Endodermal cell (in vitro differentiated cells): ENCODE measurements at regions not wholly inside any gene's neighbourhood (a gene's known extent, or its start where the extent isn't known, plus 50 kb on each side); places are given as distances from the start of the nearest gene placed in this dataset.

ENCODE experiments used
- DNase-seq: peaks from one replicate; pipeline ENCODE4 v3.0.0-alpha.2; 2017
- H3K27ac ChIP-seq: 2 replicates; pipeline ENCODE4 v1.5.1; 2013; ENCODE audit warnings: mild to moderate bottlenecking, low read depth, low read length, moderate library complexity
- H3K27me3 ChIP-seq: 2 replicates; pipeline ENCODE4 v1.6.1; 2013; ENCODE audit warnings: mild to moderate bottlenecking, low read length, moderate library complexity; ENCODE audit not compliant: insufficient read depth, control insufficient read depth, poor library complexity, severe bottlenecking
- H3K36me3 ChIP-seq: 2 replicates; pipeline ENCODE4 v1.7.0; 2013; ENCODE audit warnings: mild to moderate bottlenecking, low read length, moderate library complexity; ENCODE audit not compliant: control insufficient read depth, insufficient read depth
- H3K4me1 ChIP-seq: one replicate; pipeline ENCODE4 v1.7.0; 2013; ENCODE audit warnings: low read length; ENCODE audit not compliant: control insufficient read depth, insufficient read depth
- H3K4me3 ChIP-seq: 2 replicates; pipeline ENCODE4 v1.5.1; 2013; ENCODE audit warnings: mild to moderate bottlenecking, low read length, moderate library complexity
- H3K9ac ChIP-seq: 2 replicates; pipeline ENCODE4 v1.6.1; 2013; ENCODE audit warnings: mild to moderate bottlenecking, low read length, moderate library complexity; ENCODE audit not compliant: poor library complexity, severe bottlenecking; ENCODE audit errors: extremely low read depth
- H3K9me3 ChIP-seq: 2 replicates; pipeline ENCODE4 v1.6.1; 2013; ENCODE audit warnings: mild to moderate bottlenecking, low read length, moderate library complexity; ENCODE audit not compliant: control insufficient read depth
- H3K27ac Mint-ChIP-seq: 2 replicates; pipeline ENCODE4 v1.8.0; 2020; ENCODE audit warnings: mixed read lengths
- H3K27me3 Mint-ChIP-seq: 2 replicates; pipeline ENCODE4 v1.8.0; 2021; ENCODE audit warnings: mild to moderate bottlenecking, mixed read lengths; ENCODE audit not compliant: insufficient read depth
- H3K36me3 Mint-ChIP-seq: 2 replicates; pipeline ENCODE4 v1.8.0; 2020; ENCODE audit warnings: low read depth, mixed read lengths
- H3K4me1 Mint-ChIP-seq: 2 replicates; pipeline ENCODE4 v1.8.0; 2020; ENCODE audit warnings: mixed read lengths
- H3K4me3 Mint-ChIP-seq: 2 replicates; pipeline ENCODE4 v1.8.0; 2020; ENCODE audit warnings: mild to moderate bottlenecking, moderate library complexity, mixed read lengths
- H3K9me3 Mint-ChIP-seq: 2 replicates; pipeline ENCODE4 v1.8.0; 2020; ENCODE audit warnings: mild to moderate bottlenecking, mixed read lengths
- CTCF ChIP-seq: fragments of 200-600 bp; sonication (generic); conservative IDR thresholded peaks from 2 replicates; pipeline ENCODE4 v1.5.0; 2021; ENCODE audit warnings: antibody characterized with exemption, mild to moderate bottlenecking
- WGBS, 2 experiments: methylation state at CpG; one replicate each; pipeline versions ENCODE4 v1.1.5 to v1.1.7; 2013; ENCODE audit warnings: missing lambda C conversion rate in 2 of 2, mixed read lengths in 1 of 2; ENCODE audit not compliant: insufficient coverage in 1 of 2, insufficient read length in 1 of 2; 5-methylcytosine and 5-hydroxymethylcytosine counted together

GRCh38 chr4:129531253-129531652 is 435.3 kb downstream of the C4orf33 start:
- Mint-ChIP-seq H3K27me3 (no peaks in the 10 kb centered on the region), H3K4me1 (no peaks in the 10 kb centered on the region), H3K36me3 (no peaks in the 10 kb centered on the region), H3K9me3 (no peaks in the 10 kb centered on the region), H3K4me3 (no peak overlapping the region), H3K27ac (no peak overlapping the region)
- no peak overlapping the region for H3K4me3 ChIP-seq
- no peak for DNase-seq
- no peak overlapping the region for H3K9ac ChIP-seq
- no peaks in the 10 kb centered on the region for H3K4me1 ChIP-seq
- H3K27ac ChIP-seq = no peak overlapping the region
- no peaks in the 10 kb centered on the region for H3K36me3 ChIP-seq
- H3K9me3 ChIP-seq = no peaks in the 10 kb centered on the region
- TF ChIP-seq CTCF = no peak
- 82 to 86% methylated on average over 4 to 5 of the region's 5 CpGs for WGBS, 2 experiments
- H3K27me3 ChIP-seq = no peaks in the 10 kb centered on the region

GRCh38 chr4:129532573-129532972 is 436.6 kb downstream of the C4orf33 start:
- Histone ChIP-seq H3K36me3 (no peaks in the 10 kb centered on the region), H3K27me3 (no peaks in the 10 kb centered on the region), H3K27ac (no peak overlapping the region), H3K9me3 (no peaks in the 10 kb centered on the region), H3K4me3 (no peak overlapping the region), H3K9ac (no peak overlapping the region), H3K4me1 (no peaks in the 10 kb centered on the region)
- H3K27ac Mint-ChIP-seq = no peak overlapping the region
- 100% methylated on average over 1 of the region's 1 CpG; no CpG with 5 or more reads in 1 of the 2 experiments for WGBS, 2 experiments
- H3K9me3 Mint-ChIP-seq = no peaks in the 10 kb centered on the region
- TF ChIP-seq CTCF = no peak
- H3K27me3 Mint-ChIP-seq = no peaks in the 10 kb centered on the region
- H3K36me3 Mint-ChIP-seq = no peaks in the 10 kb centered on the region
- DNase-seq = no peak
- H3K4me1 Mint-ChIP-seq = no peaks in the 10 kb centered on the region
- H3K4me3 Mint-ChIP-seq = no peak overlapping the region

GRCh38 chr4:129543299-129543698 is 447.3 kb downstream of the C4orf33 start:
- Histone ChIP-seq H3K36me3 (no peaks in the 10 kb centered on the region), H3K9ac (no peak overlapping the region)
- H3K9me3 Mint-ChIP-seq = no peaks in the 10 kb centered on the region

More at GRCh38 chr4:129543299-129543698, 447.3 kb downstream of the C4orf33 start:
- no peak for TF ChIP-seq CTCF
- Histone ChIP-seq H3K27ac (no peak overlapping the region), H3K4me1 (no peaks in the 10 kb centered on the region), H3K4me3 (no peak overlapping the region), H3K27me3 (no peaks in the 10 kb centered on the region), H3K9me3 (no peaks in the 10 kb centered on the region)
- Mint-ChIP-seq H3K4me3 (no peak overlapping the region), H3K36me3 (no peaks in the 10 kb centered on the region), H3K27me3 (no peaks in the 10 kb centered on the region), H3K27ac (no peak overlapping the region), H3K4me1 (no peaks in the 10 kb centered on the region)
- no peak for DNase-seq
